ENCODE measurements at regions not wholly inside any gene's neighbourhood (a gene's known extent, or its start where the extent isn't known, plus 50 kb on each side); places are given as distances from the start of the nearest gene placed in this dataset.

GRCh38 chr4:1542516-1543320 is 136.5 kb upstream of the NKX1-1 start:
- peaks cover 16% of the 10 kb centered on the region for H3K4me1 ChIP-seq (ENCODE audit: control insufficient read depth, insufficient read depth, low read length)
- H3K4me3 ChIP-seq (ENCODE audit: low read length) = no peak overlapping the region
- no peaks in the 10 kb centered on the region for H3K36me3 ChIP-seq (ENCODE audit: control insufficient read depth, insufficient read depth, low read length)
- DNase-seq = no peak
- H3K27me3 ChIP-seq (ENCODE audit: control insufficient read depth, insufficient read depth, low read length) = peaks cover 16% of the 10 kb centered on the region
- H3K27ac ChIP-seq (ENCODE audit: low read length) = no peak overlapping the region
- WGBS (ENCODE audit: insufficient coverage) = 78% methylated on average over 27 of the region's 27 CpGs
- no peaks in the 10 kb centered on the region for H3K9me3 ChIP-seq (replicated peaks; ENCODE audit: control insufficient read depth, low read depth, low read length)

DNA sequence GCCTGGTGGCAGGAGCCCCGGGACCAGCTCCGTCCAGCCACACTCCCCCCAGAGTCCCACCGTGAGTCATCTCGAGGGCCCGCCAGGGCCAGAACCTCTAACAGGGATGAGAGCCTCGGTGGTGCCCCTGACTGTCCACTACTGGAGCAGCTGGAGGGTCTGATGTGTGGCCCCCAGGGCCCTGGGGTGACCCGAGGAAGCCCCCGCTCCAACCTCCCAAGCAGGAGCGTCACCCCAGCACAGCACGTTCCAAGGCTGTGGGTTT is 135.9 kb upstream of the NKX1-1 start:
- 79% methylated on average over 9 of the region's 10 CpGs for WGBS (ENCODE audit: insufficient coverage)
- H3K27me3 ChIP-seq (ENCODE audit: control insufficient read depth, insufficient read depth, low read length) = peaks cover 12% of the 10 kb centered on the region

GRCh38 chr4:1541449-1542225 is 135.4 kb upstream of the NKX1-1 start:
- no peak for DNase-seq
- Histone ChIP-seq H3K36me3 (ENCODE audit: control insufficient read depth, insufficient read depth, low read length) (no peaks in the 10 kb centered on the region), H3K9me3 (replicated peaks; ENCODE audit: control insufficient read depth, low read depth, low read length) (no peaks in the 10 kb centered on the region), H3K4me1 (ENCODE audit: control insufficient read depth, insufficient read depth, low read length) (peaks cover 9% of the 10 kb centered on the region), H3K27ac (ENCODE audit: low read length) (no peak overlapping the region), H3K4me3 (ENCODE audit: low read length) (no peak overlapping the region), H3K27me3 (ENCODE audit: control insufficient read depth, insufficient read depth, low read length) (peaks cover 13% of the 10 kb centered on the region)
- WGBS (ENCODE audit: insufficient coverage) = 55% methylated on average over 27 of the region's 30 CpGs

More for the DNA sequence above, 135.9 kb upstream of the NKX1-1 start:
- Histone ChIP-seq H3K4me1 (ENCODE audit: control insufficient read depth, insufficient read depth, low read length) (peaks cover 10% of the 10 kb centered on the region), H3K27ac (ENCODE audit: low read length) (no peak overlapping the region), H3K4me3 (ENCODE audit: low read length) (no peak overlapping the region), H3K36me3 (ENCODE audit: control insufficient read depth, insufficient read depth, low read length) (no peaks in the 10 kb centered on the region), H3K9me3 (replicated peaks; ENCODE audit: control insufficient read depth, low read depth, low read length) (no peaks in the 10 kb centered on the region)
- no peak for DNase-seq

GRCh38 chr4:1540601-1541375 is 134.5 kb upstream of the NKX1-1 start:
- no peak for DNase-seq
- WGBS (ENCODE audit: insufficient coverage) = 66% methylated on average over 28 of the region's 33 CpGs
- H3K9me3 ChIP-seq (replicated peaks; ENCODE audit: control insufficient read depth, low read depth, low read length) = no peaks in the 10 kb centered on the region

DNA sequence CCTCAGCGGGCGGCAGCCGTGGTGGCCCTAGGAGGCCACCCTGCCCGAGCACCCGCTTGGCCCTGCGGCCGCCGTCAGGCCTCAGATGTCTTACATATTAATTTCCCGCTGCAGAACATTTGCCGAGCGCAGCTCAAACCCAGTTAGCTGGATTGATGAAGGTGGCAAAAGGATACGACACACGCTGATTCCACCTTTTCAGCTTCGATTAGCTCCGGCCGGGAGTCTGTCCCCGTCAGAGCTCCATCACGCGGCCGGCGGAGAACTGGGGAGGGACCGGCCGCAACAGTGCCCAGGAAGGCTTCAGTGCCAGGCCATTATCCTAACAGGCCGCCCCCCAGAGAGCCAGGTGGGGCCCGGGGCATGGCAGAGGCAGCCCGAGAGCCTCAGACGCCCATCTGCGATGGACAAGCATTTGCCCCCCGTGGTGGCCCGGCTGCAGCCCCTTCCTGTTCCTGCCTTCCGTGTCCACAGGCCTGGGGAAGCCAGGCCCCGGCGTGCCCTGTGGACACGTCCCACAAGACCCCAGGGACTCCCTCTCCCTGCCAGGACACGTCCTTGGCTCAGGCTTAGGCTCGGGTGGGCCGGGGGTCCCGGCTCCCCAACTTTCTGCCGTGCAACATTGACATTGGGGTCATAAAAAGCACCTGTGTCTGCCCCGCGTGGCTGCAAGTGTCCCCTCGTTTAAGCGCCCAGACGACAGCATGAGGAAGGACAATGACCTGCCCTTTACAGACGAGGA is 133.8 kb upstream of the NKX1-1 start:
- Histone ChIP-seq H3K9me3 (replicated peaks; ENCODE audit: control insufficient read depth, low read depth, low read length) (no peaks in the 10 kb centered on the region), H3K36me3 (ENCODE audit: control insufficient read depth, insufficient read depth, low read length) (no peaks in the 10 kb centered on the region), H3K4me3 (ENCODE audit: low read length) (no peak overlapping the region), H3K4me1 (ENCODE audit: control insufficient read depth, insufficient read depth, low read length) (peaks cover 9% of the 10 kb centered on the region), H3K27ac (ENCODE audit: low read length) (no peak overlapping the region), H3K27me3 (ENCODE audit: control insufficient read depth, insufficient read depth, low read length) (peaks cover 14% of the 10 kb centered on the region)
- no peak for DNase-seq
- 75% methylated on average over 43 of the region's 45 CpGs for WGBS (ENCODE audit: insufficient coverage)

More at GRCh38 chr4:1540601-1541375, 134.5 kb upstream of the NKX1-1 start:
- Histone ChIP-seq H3K36me3 (ENCODE audit: control insufficient read depth, insufficient read depth, low read length) (no peaks in the 10 kb centered on the region), H3K4me1 (ENCODE audit: control insufficient read depth, insufficient read depth, low read length) (peaks cover 9% of the 10 kb centered on the region), H3K27me3 (ENCODE audit: control insufficient read depth, insufficient read depth, low read length) (peaks cover 14% of the 10 kb centered on the region), H3K27ac (ENCODE audit: low read length) (no peak overlapping the region), H3K4me3 (ENCODE audit: low read length) (no peak overlapping the region)

- 55% methylated on average over 12 of the region's 23 CpGs for WGBS (ENCODE audit: insufficient coverage)
- Histone ChIP-seq H3K36me3 (ENCODE audit: control insufficient read depth, insufficient read depth, low read length) (no peaks in the 10 kb centered on the region), H3K9me3 (replicated peaks; ENCODE audit: control insufficient read depth, low read depth, low read length) (no peaks in the 10 kb centered on the region), H3K4me3 (ENCODE audit: low read length) (no peak overlapping the region), H3K27me3 (ENCODE audit: control insufficient read depth, insufficient read depth, low read length) (peaks cover 21% of the 10 kb centered on the region), H3K27ac (ENCODE audit: low read length) (no peak overlapping the region), H3K4me1 (ENCODE audit: control insufficient read depth, insufficient read depth, low read length) (peaks cover 11% of the 10 kb centered on the region)
- DNase-seq = no peak
Measured at GRCh38 chr4:1538941-1539772, 132.9 kb upstream of the NKX1-1 start.

- Histone ChIP-seq H3K4me1 (ENCODE audit: control insufficient read depth, insufficient read depth, low read length) (peaks cover 20% of the 10 kb centered on the region), H3K36me3 (ENCODE audit: control insufficient read depth, insufficient read depth, low read length) (no peaks in the 10 kb centered on the region), H3K9me3 (replicated peaks; ENCODE audit: control insufficient read depth, low read depth, low read length) (no peaks in the 10 kb centered on the region), H3K4me3 (ENCODE audit: low read length) (no peak overlapping the region), H3K27me3 (ENCODE audit: control insufficient read depth, insufficient read depth, low read length) (peaks cover 30% of the 10 kb centered on the region), H3K27ac (ENCODE audit: low read length) (no peak overlapping the region)
- no peak for DNase-seq
- WGBS (ENCODE audit: insufficient coverage) = no CpG with 5 or more reads among the region's 9 CpGs
Measured at GRCh38 chr4:1538096-1538410, 131.8 kb upstream of the NKX1-1 start.

DNA sequence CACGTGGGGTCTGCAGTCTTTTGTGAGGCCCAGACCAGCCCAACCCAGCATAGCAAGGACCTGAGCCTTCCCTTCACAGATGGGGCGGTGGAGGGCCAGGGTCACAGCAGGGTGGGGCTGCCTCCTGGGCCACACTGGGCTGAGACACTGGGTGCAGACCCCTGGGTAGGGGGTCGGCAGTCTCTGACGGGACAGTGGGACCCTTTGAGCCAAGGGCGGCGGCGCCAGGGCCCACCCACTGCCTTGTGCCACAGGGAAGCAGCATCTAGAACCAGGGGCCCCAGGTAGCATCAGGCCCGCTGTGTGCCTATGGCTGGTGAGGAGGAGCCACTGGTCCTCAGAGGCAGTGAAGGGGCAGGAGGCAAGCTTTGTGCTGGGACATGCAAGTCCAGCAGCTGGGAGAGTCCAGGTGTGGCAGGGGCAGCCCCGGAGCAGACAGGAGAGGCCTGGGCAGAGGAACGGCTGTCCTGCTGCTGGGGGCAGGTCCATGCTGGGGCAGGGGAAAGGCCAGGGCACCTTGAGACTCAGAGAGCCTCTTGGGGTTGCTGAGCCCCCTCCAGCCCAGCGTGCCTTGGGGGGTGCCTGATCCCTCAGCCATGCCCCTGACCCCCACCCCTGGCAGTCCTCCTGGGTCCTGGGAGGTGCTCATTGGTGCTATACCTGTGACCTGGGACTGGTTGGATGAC is 131.3 kb upstream of the NKX1-1 start:
- no peak overlapping the region for H3K4me3 ChIP-seq (ENCODE audit: low read length)
- H3K27ac ChIP-seq (ENCODE audit: low read length) = no peak overlapping the region
- H3K36me3 ChIP-seq (ENCODE audit: control insufficient read depth, insufficient read depth, low read length) = no peaks in the 10 kb centered on the region
- H3K4me1 ChIP-seq (ENCODE audit: control insufficient read depth, insufficient read depth, low read length) = peaks cover 20% of the 10 kb centered on the region
- DNase-seq = no peak
- WGBS (ENCODE audit: insufficient coverage) = 82% methylated on average over 9 of the region's 11 CpGs
- H3K27me3 ChIP-seq (ENCODE audit: control insufficient read depth, insufficient read depth, low read length) = peaks cover 35% of the 10 kb centered on the region
- no peaks in the 10 kb centered on the region for H3K9me3 ChIP-seq (replicated peaks; ENCODE audit: control insufficient read depth, low read depth, low read length)
